OCI-LY1 (cell line): ENCODE measurements at regions not wholly inside any gene's neighbourhood (a gene's known extent, or its start where the extent isn't known, plus 50 kb on each side); places are given as distances from the start of the nearest gene placed in this dataset.

Source experiments
- H2AFZ ChIP-seq: fragments of 200-600 bp; sonication (generic), shearing (Covaris generic); 2 replicates; pipeline ENCODE4 v1.6.0; 2014; ENCODE audit warnings: antibody characterized with exemption, mild to moderate bottlenecking, low read length
- H3F3A ChIP-seq: fragments of 200-600 bp; sonication (generic), shearing (Covaris generic); 2 replicates; pipeline ENCODE4 v1.6.0; 2014; ENCODE audit warnings: mild to moderate bottlenecking, antibody characterized with exemption, low read length, moderate library complexity; ENCODE audit not compliant: insufficient read depth
- H3K27ac ChIP-seq: fragments of 200-600 bp; sonication (generic); 2 replicates; pipeline ENCODE4 v1.5.1; 2014; ENCODE audit warnings: low read length, mixed run types, mild to moderate bottlenecking, low read depth; ENCODE audit not compliant: poor library complexity, severe bottlenecking
- H3K27me3 ChIP-seq: fragments of 200-600 bp; sonication (generic); 2 replicates; pipeline ENCODE4 v1.6.0; 2014; ENCODE audit warnings: antibody characterized with exemption, mild to moderate bottlenecking, low read length, moderate library complexity; ENCODE audit not compliant: insufficient read depth
- H3K36me3 ChIP-seq: fragments of 200-600 bp; sonication (generic); 2 replicates; pipeline ENCODE4 v1.6.1; 2014; ENCODE audit warnings: mild to moderate bottlenecking, antibody characterized with exemption, low read length, moderate library complexity, mixed read lengths; ENCODE audit not compliant: insufficient read depth
- H3K4me1 ChIP-seq: fragments of 200-600 bp; sonication (generic); 2 replicates; pipeline ENCODE4 v1.5.1; 2014; ENCODE audit warnings: mild to moderate bottlenecking, low read length, moderate library complexity; ENCODE audit not compliant: insufficient read depth, severe bottlenecking
- H3K4me2 ChIP-seq: fragments of 200-600 bp; sonication (generic), shearing (Covaris generic); 2 replicates; pipeline ENCODE4 v1.6.1; 2014; ENCODE audit warnings: low read length
- H3K4me3 ChIP-seq: fragments of 200-600 bp; sonication (generic); 2 replicates; pipeline ENCODE4 v1.5.1; 2014; ENCODE audit warnings: low read length, low read depth, mild to moderate bottlenecking, mixed read lengths; ENCODE audit not compliant: poor library complexity, severe bottlenecking
- H3K79me2 ChIP-seq: fragments of 200-600 bp; shearing (Covaris generic); 2 replicates; pipeline ENCODE4 v1.6.1; 2016; ENCODE audit warnings: mixed run types, low read length, mixed read lengths; ENCODE audit not compliant: insufficient read depth
- H3K9ac ChIP-seq: fragments of 200-600 bp; sonication (generic), shearing (Covaris generic); 2 replicates; pipeline ENCODE4 v1.6.1; 2014; ENCODE audit warnings: mild to moderate bottlenecking, low read length, mixed read lengths
- H3K9me2 ChIP-seq: fragments of 200-600 bp; sonication (generic), shearing (Covaris generic); 2 replicates; pipeline ENCODE4 v1.6.1; 2014; ENCODE audit warnings: low read depth, mild to moderate bottlenecking, low read length, mixed read lengths
- H3K9me3 ChIP-seq: fragments of 200-600 bp; shearing (Covaris generic); 2 replicates; pipeline ENCODE4 v1.6.1; 2014; ENCODE audit warnings: low read length, mixed read lengths
- H4K20me1 ChIP-seq: fragments of 200-600 bp; sonication (generic), shearing (Covaris generic); 2 replicates; pipeline ENCODE4 v1.6.0; 2016; ENCODE audit warnings: mild to moderate bottlenecking, low read length; ENCODE audit not compliant: insufficient read depth
- CTCF ChIP-seq: fragments of 200-600 bp; sonication (generic), shearing (Covaris generic); IDR thresholded peaks from 2 replicates; pipeline ENCODE4 v1.5.1; 2017; ENCODE audit warnings: mild to moderate bottlenecking, antibody characterized with exemption, low read length, moderate library complexity, mixed read lengths
- EZH2 ChIP-seq: fragments of 200-600 bp; sonication (generic), shearing (Covaris generic); IDR thresholded peaks from 2 replicates; pipeline ENCODE4 v1.8.0; 2017; ENCODE audit warnings: borderline replicate concordance, mixed run types, mild to moderate bottlenecking, antibody characterized with exemption, low read length, moderate library complexity, mixed read lengths

- 0 out of 2 replicates have a peak, but pooled peaks cover 7% of the 10 kb centered on the region for H3K27me3 ChIP-seq
- H3K4me1 ChIP-seq, result no peaks in the 10 kb centered on the region
- no peaks in the 10 kb centered on the region for H3K9me3 ChIP-seq
- no peak overlapping the region for H3K4me2 ChIP-seq
- no peaks in the 10 kb centered on the region for H3K9me2 ChIP-seq
- no peak overlapping the region for H2AFZ ChIP-seq
- no peaks in the 10 kb centered on the region for H4K20me1 ChIP-seq
- TF ChIP-seq EZH2 (no peak), CTCF (no peak)
- H3K79me2 ChIP-seq, result no peaks in the 10 kb centered on the region
- no peaks in the 10 kb centered on the region for H3K36me3 ChIP-seq
- no peak overlapping the region for H3K27ac ChIP-seq
- H3K4me3 ChIP-seq, result no peak overlapping the region
- H3F3A ChIP-seq, result no peaks in the 10 kb centered on the region
- no peak overlapping the region for H3K9ac ChIP-seq
Observed at GRCh38 chr18:45480219-45481015, 134.9 kb upstream of the SLC14A2 start.

- Histone ChIP-seq H3K4me1 (no peaks in the 10 kb centered on the region), H3K4me2 (no peak overlapping the region), H3K27ac (no peak overlapping the region), H3K9me3 (no peaks in the 10 kb centered on the region), H3K9me2 (no peaks in the 10 kb centered on the region), H2AFZ (no peak overlapping the region), H3F3A (no peaks in the 10 kb centered on the region), H4K20me1 (no peaks in the 10 kb centered on the region), H3K36me3 (no peaks in the 10 kb centered on the region), H3K79me2 (no peaks in the 10 kb centered on the region), H3K4me3 (no peak overlapping the region), H3K27me3 (0 out of 2 replicates have a peak, but pooled peaks cover 7% of the 10 kb centered on the region), H3K9ac (no peak overlapping the region)
- no peak for TF ChIP-seq CTCF
- no peak for TF ChIP-seq EZH2
Observed at GRCh38 chr18:45481821-45482220, 133.5 kb upstream of the SLC14A2 start.

GRCh38 chr18:45482286-45482685 lies 133.0 kb upstream of the SLC14A2 start:
- Histone ChIP-seq H3K27ac (no peak overlapping the region), H3F3A (no peaks in the 10 kb centered on the region), H3K36me3 (no peaks in the 10 kb centered on the region), H4K20me1 (no peaks in the 10 kb centered on the region), H2AFZ (no peak overlapping the region), H3K9me3 (no peaks in the 10 kb centered on the region), H3K27me3 (0 out of 2 replicates have a peak, but pooled peaks cover 7% of the 10 kb centered on the region), H3K4me1 (no peaks in the 10 kb centered on the region), H3K79me2 (no peaks in the 10 kb centered on the region), H3K9ac (no peak overlapping the region), H3K4me3 (no peak overlapping the region), H3K4me2 (no peak overlapping the region), H3K9me2 (no peaks in the 10 kb centered on the region)
- TF ChIP-seq CTCF, result no peak
- TF ChIP-seq EZH2, result no peak
